Activated T-cell treated with anti-CD3 and anti-CD28 coated beads, Interleukin-2, amount 50 U/mL, for 48 hours (primary cell): ENCODE measurements at regions not wholly inside any gene's neighbourhood (a gene's known extent, or its start where the extent isn't known, plus 50 kb on each side); places are given as distances from the start of the nearest gene placed in this dataset.
"Not testable (repeated sequence)": the region's sequence is repeated elsewhere in the genome, so short reads cannot be mapped to it uniquely, and the experiment has no call there.

ENCODE experiments used
- DNase-seq, 2 experiments: peaks; one replicate each; pipeline ENCODE4 v3.0.0-alpha.2; 2020

DNA sequence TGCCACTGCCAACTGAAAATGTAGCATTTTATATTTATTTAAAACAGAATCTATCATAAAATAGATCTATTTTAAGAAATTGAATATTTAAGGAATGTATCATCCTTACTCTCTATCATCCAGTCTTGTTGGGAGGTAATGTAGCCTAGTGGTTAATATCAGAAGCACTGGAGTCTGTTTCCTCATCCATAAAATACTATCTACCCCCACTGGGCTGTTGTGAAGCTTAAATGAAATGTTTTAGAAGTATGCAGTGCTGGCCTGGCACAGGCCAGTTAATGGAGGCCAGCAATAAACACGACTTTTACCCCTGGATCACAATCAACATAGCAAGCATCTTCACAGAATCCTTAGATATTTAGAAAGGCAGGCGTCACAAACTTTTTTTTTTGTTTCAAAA lies 188.0 kb downstream of the CAND1 start:
- no peak for DNase-seq

- no peak for DNase-seq
Observed at GRCh38 chr12:67457778-67458665, 188.9 kb downstream of the CAND1 start.

- DNase-seq: no peak
Observed at GRCh38 chr12:67459173-67459572, 189.4 kb upstream of the DYRK2 start.

- no peak for DNase-seq
Observed at GRCh38 chr12:67459578-67459977, 189.0 kb upstream of the DYRK2 start.

DNA sequence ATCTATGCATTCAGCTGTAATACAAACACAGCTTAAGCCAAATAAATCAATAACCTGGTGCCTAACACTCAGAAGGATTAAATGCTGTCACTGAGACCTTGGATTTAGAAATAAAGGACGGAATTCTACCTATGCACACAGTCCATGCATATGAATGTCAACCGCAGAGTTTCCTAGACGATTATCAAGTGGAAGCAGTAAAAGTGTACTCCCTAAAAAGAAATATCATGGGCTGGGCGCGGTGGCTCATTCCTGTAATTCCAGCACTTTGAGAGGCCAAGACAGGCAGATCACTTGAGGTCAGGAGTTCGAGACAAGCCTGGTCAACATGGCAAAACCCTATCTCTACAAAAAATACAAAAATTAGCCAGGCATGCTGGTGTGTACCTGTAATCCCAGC lies 188.2 kb upstream of the DYRK2 start:
- DNase-seq: no peak

DNA sequence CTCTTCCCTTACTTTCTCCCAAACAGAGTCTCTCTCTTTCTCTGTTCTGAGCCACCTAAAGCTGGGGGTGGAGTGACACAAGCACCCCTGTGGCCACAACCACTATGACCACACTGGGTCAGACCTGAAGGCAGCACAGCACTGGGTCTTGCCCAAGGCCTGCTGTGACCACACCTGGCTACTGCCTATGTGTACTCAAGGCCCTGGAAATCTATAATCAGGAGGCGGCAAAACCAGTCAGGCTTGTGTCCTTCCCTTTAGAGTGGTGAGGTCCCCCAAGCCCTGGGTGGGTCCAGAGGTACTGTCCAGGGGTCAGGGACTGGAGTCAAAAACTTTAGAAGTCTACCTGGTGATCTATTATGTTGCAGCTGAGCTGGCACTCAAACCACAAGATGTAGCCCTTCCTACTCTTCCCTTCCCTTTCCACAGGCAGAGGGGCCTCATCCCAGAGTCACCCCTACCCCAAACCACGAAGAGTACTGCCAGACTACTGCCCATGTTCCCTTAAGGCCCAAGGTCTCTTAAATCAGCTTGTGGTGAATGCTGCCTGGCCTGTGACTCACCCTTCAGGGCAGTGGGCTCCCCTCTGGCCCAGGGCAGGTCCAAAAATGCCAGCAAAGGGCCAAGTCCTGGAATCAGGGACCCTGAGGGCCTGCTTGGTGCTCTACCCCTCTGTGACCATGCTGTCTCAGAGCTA lies 179.8 kb upstream of the DYRK2 start:
- no peak for DNase-seq

GRCh38 chr12:67469666-67470065 lies 178.9 kb upstream of the DYRK2 start:
- DNase-seq: no peak

GRCh38 chr12:67471810-67472209 lies 176.7 kb upstream of the DYRK2 start:
- no peak for DNase-seq

DNA sequence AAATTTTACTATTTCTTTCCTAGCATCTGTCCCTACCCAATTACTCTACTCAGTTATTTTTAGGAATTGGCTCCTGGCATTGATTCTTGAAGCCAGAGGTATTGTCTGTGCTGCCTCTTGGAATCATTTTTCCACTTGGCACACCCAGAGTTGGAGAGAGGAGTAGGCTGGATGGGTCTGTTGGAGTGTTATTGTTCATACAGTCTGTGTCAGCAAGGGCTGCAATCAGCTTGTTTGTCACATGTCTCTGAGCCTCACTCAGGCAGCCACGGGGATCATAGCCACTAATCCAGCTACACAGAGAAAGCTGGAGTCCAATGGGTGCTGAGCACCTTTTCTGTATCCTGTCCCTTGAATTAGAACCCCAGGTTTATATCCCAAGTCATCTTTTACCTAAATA lies 176.0 kb upstream of the DYRK2 start:
- no peak for DNase-seq

- DNase-seq: no peak
Observed at GRCh38 chr12:67474934-67475620, 173.5 kb upstream of the DYRK2 start.

DNA sequence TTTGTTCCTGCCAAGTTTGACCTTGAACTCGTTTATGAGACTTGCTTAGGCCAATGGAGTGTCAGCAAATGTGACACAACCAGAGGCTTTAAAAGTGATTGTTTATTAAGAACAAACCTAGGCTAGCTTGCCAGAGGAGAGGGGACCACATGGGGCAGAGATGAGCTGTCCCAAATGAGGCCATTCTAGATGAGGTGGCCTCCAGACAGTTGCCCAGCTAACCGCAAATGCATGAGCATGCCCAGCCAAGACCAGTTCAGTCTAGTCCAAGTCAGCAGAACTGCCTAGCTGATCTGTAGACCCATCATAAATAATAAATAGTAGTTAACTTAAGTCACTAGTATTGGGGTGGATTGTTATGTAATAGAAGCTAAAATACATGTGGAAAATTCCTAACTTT lies 172.8 kb upstream of the DYRK2 start:
- DNase-seq: no peak

DNA sequence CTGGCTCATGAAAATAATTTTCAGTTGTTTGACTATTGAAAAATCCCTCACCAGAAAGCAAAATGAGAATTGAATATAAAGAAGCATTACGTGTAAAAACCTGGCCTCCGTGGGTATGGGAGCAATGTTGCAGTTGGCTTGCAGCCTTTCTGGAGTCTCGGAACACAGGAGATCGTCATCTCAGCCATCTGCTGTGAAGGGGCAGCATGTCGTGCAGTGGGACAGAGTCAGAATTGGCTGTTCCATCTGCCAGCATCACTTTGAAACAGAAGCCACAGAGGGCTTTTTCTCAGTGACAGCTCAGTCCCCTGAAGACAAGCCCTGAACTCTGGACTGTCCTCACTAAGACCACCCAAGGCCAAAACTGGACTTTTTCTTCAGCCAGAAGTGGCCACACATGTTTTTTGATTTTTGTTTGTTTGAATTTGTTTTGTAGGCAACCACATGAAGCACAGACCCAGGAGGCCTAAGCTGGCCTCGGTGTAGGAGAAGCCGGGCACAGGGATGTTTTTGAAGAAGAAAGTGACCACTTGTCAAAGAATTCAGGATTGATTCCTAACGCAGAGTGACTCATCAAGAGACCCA lies 170.8 kb upstream of the DYRK2 start:
- no peak for DNase-seq

- DNase-seq: peak; percentile 47 to 60
Observed at GRCh38 chr12:67482751-67483661, 165.5 kb upstream of the DYRK2 start.

- no peak for DNase-seq
Observed at GRCh38 chr12:67483871-67484554, 164.5 kb upstream of the DYRK2 start.

GRCh38 chr12:67484791-67485480 lies 163.6 kb upstream of the DYRK2 start:
- DNase-seq: no peak

DNA sequence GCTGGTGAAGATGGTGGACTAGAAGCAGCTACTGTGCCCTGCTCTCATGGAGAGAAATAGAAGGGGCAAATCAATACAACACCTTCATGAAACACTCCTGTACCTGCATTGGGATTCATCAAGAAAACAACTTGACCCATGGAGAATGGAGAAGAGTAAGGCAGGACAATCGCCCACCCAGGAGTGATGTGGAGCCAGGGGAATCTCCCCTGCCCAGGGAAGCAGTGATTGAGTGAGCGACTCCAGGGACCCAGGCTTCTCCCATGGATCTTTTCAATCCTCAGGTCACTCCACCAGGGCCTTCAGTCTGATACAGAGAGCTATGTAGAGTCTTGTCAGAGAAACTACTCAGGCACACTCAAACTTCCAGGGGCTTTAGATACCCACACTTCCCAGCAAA lies 161.9 kb upstream of the DYRK2 start:
- no peak for DNase-seq

DNA sequence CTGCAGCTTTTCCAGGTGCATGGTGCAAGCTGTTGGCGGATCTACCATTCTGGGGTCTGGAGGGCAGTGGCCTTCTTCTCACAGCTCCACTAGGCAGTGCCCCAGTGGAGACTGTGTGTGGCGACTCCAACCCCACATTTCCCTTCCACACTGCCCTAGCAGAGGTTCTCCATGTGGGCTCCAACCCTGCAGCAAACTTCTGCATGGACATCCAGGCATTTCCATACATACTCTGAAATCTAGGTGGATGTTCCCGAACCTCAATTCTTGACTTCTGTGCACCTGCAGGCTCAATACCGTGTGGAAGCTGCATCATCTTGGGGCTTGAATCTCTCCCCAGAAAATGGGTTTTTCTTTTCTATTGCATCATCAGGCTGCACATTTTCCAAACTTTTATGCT lies 160.2 kb upstream of the DYRK2 start:
- DNase-seq: not testable (repeated sequence)

- no peak for DNase-seq
Observed at GRCh38 chr12:67489007-67489406, 159.5 kb upstream of the DYRK2 start.

GRCh38 chr12:67496581-67496980 lies 152.0 kb upstream of the DYRK2 start:
- DNase-seq: no peak

- DNase-seq: no peak
Observed at GRCh38 chr12:67498991-67499390, 149.6 kb upstream of the DYRK2 start.

DNA sequence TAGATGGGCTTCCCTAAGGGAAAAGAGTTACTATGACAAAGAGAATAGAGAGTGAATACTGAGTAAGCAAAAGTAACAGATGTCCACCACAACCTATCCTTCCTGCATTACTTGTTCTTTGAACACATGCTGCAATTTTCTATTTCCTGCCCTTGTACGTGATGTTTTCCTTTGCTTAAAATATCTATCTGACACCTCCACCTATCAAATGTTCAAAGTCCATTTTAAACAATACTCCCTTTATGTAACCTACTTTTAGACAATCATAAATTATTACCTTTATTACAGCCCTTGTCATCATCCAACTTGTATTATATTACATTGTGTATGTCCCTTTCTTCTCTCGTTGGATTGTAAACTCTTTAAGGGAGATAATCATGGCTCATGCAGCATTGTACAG lies 147.2 kb upstream of the DYRK2 start:
- no peak for DNase-seq
